Central memory CD8-positive, alpha-beta T cell (primary cell): ENCODE measurements at regions not wholly inside any gene's neighbourhood (a gene's known extent, or its start where the extent isn't known, plus 50 kb on each side); places are given as distances from the start of the nearest gene placed in this dataset.
"Not testable (repeated sequence)": the region's sequence is repeated elsewhere in the genome, so short reads cannot be mapped to it uniquely, and the experiment has no call there.

ENCODE experiments used
- ATAC-seq: fragments of 150-1000 bp; cut with Tn5 transposase; replicated peaks from 2 replicates; pipeline ENCODE4 v1.10.0; 2022; ENCODE audit warnings: mild to moderate bottlenecking, moderate FRiP score, moderate number of reproducible peaks; ENCODE audit not compliant: poor library complexity, severe bottlenecking; ENCODE audit errors: extremely low read depth
- DNase-seq, 2 donors: peaks; one replicate each; pipeline ENCODE4 v3.0.0; 2021; ENCODE audit warnings: low spot score in 2 of 2
- H3K27ac Mint-ChIP-seq: one replicate; pipeline ENCODE4 v1.8.0; 2022; ENCODE audit warnings: low read depth, mild to moderate bottlenecking, moderate library complexity, mixed read lengths
- H3K27me3 Mint-ChIP-seq: one replicate; pipeline ENCODE4 v1.8.0; 2022; ENCODE audit warnings: mixed read lengths
- H3K36me3 Mint-ChIP-seq: one replicate; pipeline ENCODE4 v1.8.0; 2022; ENCODE audit warnings: mild to moderate bottlenecking, moderate library complexity, mixed read lengths; ENCODE audit not compliant: insufficient read depth
- H3K4me1 Mint-ChIP-seq: one replicate; pipeline ENCODE4 v1.8.0; 2022; ENCODE audit warnings: mixed read lengths
- H3K4me3 Mint-ChIP-seq: one replicate; pipeline ENCODE4 v1.8.0; 2022; ENCODE audit warnings: mild to moderate bottlenecking, moderate library complexity, mixed read lengths
- H3K9me3 Mint-ChIP-seq: one replicate; pipeline ENCODE4 v1.8.0; 2022; ENCODE audit warnings: mixed read lengths

DNA sequence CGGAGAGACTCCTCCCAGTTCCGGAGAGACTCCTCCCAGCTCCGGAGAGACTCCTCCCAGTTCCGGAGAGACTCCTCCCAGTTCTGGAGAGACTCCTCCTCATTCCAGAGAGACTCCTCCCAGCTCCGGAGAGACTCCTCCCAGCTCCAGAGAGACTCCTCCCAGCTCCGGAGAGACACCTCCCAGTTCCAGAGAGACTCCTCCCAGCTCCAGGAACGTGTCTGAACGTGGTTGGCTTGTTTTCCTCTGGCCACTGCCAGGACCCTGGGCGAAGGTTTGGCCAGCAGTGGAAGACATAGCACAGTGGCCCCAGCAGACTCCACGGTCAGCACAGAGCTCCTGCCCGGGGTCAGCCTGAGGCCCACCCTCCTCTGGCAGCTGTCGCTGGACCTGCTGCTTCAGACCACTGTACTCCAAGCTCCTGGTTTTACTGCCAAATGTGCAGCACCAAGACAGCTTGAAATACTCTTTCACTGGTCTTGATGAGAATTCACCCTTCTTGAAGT, 122.3 kb upstream of the AFDN start:
- Mint-ChIP-seq H3K36me3 (peaks cover 2% of the 10 kb centered on the region), H3K9me3 (no peaks in the 10 kb centered on the region), H3K4me3 (no peak overlapping the region), H3K27me3 (peaks cover 40% of the 10 kb centered on the region), H3K27ac (no peak overlapping the region), H3K4me1 (peaks cover 21% of the 10 kb centered on the region)
- ATAC-seq (no peak), DNase-seq (no peak)

DNA sequence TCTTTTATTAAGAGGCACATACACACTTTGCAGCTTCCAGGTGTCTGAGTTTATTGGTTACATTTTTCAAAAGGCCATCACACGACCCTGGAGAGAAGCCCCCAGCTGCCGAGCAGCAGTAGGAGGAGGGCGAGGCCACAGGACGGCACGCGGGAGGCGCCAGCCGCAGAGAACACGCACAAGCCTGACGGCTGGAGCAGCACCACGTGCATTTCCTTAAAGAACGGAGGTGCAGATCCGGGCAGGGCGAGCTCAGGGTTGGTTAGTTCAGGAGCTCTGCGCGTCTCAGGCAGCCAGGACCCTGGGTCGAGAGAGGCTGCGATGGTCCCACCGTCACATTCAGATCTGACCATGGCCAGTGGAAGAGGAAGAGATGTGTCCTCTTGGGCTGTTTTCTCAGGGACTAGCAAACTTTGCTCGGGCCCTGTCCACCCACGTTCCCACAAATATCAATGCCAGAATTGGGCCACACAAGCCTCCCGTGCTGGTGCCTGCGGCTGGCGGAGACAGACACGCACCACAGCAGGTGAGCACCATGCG, 121.4 kb upstream of the AFDN start:
- Mint-ChIP-seq H3K27ac (no peak overlapping the region), H3K4me3 (no peak overlapping the region), H3K27me3 (peaks cover 40% of the 10 kb centered on the region), H3K36me3 (peaks cover 2% of the 10 kb centered on the region), H3K9me3 (no peaks in the 10 kb centered on the region), H3K4me1 (peaks cover 21% of the 10 kb centered on the region)
- DNase-seq (no peak), ATAC-seq (no peak)

GRCh38 chr6:167706313-167707109, 120.2 kb upstream of the AFDN start:
- H3K4me1 Mint-ChIP-seq = peaks cover 21% of the 10 kb centered on the region
- H3K27me3 Mint-ChIP-seq = peaks cover 44% of the 10 kb centered on the region
- no peaks in the 10 kb centered on the region for H3K9me3 Mint-ChIP-seq
- ATAC-seq (peak; percentile 66), DNase-seq (peak in 1 of 2 donors; percentile 30)
- peak overlapping the region; percentile 36 for H3K4me3 Mint-ChIP-seq
- H3K27ac Mint-ChIP-seq = peak overlapping the region; percentile 57
- peaks cover 2% of the 10 kb centered on the region for H3K36me3 Mint-ChIP-seq

DNA sequence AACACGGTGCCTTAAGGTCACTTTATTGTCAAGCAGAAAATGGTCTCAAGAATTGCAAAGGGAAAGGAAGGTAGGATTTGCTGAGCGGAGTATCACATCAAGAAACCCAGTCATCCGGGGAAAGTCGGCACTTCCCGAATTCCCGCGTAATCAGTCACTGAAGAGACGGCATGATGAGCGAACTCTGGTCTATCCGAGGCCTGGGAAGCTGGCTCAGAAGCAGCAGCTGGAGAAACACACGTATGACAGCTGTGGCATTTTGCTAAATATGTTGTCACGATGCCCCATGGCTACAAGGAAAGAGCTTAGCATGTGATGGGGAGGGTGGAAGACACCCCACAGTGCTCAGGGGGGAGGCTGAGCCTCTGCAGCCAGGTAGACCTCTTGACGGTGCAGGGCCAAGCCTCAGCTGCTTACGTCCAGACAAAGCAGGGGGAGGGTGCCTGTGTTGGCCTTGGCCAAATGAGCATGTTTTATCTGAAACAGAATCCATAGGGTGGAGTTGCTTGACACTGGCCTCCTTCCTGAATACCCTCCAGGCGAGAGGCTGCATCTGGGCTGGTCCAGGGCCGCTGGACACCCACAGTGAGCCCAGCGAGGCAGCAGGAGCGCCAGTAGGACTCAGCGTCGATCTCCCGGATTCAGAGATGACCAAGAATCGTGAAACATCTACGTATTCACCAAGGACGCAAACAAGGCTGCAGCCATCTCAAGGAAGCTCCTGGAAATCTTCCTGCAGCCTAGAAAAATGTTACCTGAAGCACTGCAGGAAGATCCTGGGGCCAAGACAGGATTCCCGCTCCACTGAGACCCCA, 118.8 kb upstream of the AFDN start:
- Mint-ChIP-seq H3K27me3 (peaks cover 56% of the 10 kb centered on the region), H3K4me3 (no peak overlapping the region), H3K9me3 (no peaks in the 10 kb centered on the region), H3K27ac (no peak overlapping the region), H3K4me1 (peaks cover 21% of the 10 kb centered on the region), H3K36me3 (peaks cover 4% of the 10 kb centered on the region)
- no peak for DNase-seq
- no peak for ATAC-seq

DNA sequence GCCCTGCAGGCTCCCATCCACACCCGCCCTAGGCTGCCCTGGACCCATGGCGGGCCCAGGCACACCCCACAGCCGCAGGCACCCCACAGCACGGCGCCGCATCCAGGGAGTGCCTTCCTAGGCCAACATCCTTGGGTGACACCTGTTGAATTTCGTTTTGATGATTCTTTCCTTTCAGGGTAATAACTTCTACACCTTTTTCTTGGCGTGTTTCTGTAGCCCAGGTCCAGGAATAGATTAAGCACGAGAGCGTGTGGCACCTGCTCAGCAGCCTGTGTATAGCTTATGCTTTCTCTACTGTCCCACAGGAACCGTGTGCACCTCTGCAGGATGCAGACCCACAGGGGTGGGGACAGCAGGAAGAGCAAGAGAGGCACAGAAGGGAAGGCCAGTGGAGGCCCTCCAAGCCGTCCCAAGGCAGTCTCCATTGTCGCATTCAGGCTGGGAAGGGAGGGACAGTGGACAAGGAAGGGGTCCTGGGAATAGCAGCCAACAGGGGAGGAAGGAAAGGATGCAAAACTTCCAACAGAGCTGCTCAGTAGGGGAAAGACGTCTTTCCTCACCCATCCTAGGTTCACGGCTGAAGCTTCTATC, 118.1 kb upstream of the AFDN start:
- Mint-ChIP-seq H3K4me1 (peaks cover 21% of the 10 kb centered on the region), H3K4me3 (no peak overlapping the region), H3K27ac (no peak overlapping the region), H3K27me3 (peaks cover 63% of the 10 kb centered on the region), H3K36me3 (peaks cover 4% of the 10 kb centered on the region), H3K9me3 (no peaks in the 10 kb centered on the region)
- no peak for ATAC-seq
- DNase-seq = no peak

DNA sequence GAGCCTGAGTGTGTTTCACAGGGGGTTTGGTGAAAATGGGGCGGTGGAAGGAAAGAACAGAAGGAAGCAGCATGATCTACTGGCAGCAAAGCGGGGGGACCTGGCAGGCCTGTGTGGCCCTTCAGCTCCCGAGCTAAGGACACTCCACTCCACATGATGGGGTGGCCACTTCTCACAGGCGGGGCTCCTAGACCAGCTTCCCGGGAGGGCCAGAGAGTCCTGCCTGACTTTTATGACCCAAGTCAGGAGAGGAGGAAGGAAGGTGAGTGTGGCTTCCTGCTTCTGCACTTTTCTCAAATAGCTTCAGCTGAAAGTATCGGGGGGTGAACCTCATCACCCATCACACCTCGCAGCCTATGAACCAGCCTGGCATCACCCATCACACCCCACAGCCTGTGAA, 117.5 kb upstream of the AFDN start:
- H3K27ac Mint-ChIP-seq = no peak overlapping the region
- no peak for DNase-seq
- no peak for ATAC-seq
- H3K27me3 Mint-ChIP-seq = peaks cover 69% of the 10 kb centered on the region
- H3K4me1 Mint-ChIP-seq = peaks cover 21% of the 10 kb centered on the region
- H3K36me3 Mint-ChIP-seq = peaks cover 4% of the 10 kb centered on the region
- no peak overlapping the region for H3K4me3 Mint-ChIP-seq
- H3K9me3 Mint-ChIP-seq = no peaks in the 10 kb centered on the region

DNA sequence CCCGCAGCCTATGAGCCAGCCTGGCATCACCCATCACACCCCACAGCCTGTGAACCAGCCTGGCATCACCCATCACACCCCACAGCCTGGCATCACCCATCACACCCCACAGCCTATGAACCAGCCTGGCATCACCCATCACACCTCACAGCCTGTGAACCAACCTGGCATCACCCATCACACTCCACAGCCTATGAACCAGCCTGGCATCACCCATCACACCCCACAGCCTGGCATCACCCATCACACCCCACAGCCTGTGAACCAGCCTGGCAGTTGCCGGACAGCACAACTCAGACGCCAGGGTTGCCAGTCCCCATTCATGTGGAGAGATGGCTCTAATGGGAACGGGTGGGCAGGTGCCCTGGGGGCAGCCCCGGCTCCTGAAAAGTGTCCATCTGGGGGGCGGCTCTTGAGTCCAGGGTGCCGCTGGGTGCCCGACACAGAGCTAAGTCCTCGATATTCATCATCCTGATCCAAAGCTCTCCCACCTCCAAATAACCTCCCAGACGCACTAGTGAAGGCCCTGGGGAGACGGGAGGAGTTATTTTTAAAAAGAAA, 116.9 kb upstream of the AFDN start:
- H3K9me3 Mint-ChIP-seq, DNase-seq, H3K36me3 Mint-ChIP-seq, H3K4me3 Mint-ChIP-seq, H3K27ac Mint-ChIP-seq, ATAC-seq: not testable (repeated sequence)
- Mint-ChIP-seq H3K27me3 (peaks cover 75% of the 10 kb centered on the region), H3K4me1 (peaks cover 18% of the 10 kb centered on the region)

GRCh38 chr6:167710363-167710920, 116.3 kb upstream of the AFDN start:
- ATAC-seq = no peak
- no peak overlapping the region for H3K27ac Mint-ChIP-seq
- H3K27me3 Mint-ChIP-seq = peaks cover 75% of the 10 kb centered on the region
- H3K4me1 Mint-ChIP-seq = peaks cover 16% of the 10 kb centered on the region
- no peaks in the 10 kb centered on the region for H3K9me3 Mint-ChIP-seq
- peaks cover 4% of the 10 kb centered on the region for H3K36me3 Mint-ChIP-seq
- H3K4me3 Mint-ChIP-seq = no peak overlapping the region
- DNase-seq = no peak

DNA sequence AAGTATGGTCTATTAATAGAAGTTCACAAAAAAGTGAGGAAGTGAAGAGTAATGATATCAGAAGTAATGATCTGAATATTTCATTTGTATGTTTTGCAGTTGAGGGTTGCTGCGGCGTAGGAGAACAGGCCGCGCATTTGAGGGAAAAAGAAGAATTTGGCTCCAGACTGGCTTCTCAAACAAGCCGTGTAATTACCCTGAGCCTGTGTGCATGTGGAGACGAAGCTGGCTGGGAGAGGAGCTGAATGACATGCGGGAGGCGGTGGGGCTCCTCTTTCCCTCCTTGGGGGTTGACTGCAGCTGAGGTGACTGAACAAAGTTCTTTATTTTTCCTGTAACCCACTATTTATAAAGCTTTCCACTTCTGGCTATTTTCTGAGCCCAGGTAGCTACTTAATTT, 115.5 kb upstream of the AFDN start:
- Mint-ChIP-seq H3K9me3 (no peaks in the 10 kb centered on the region), H3K36me3 (peaks cover 3% of the 10 kb centered on the region), H3K27ac (no peak overlapping the region), H3K4me1 (peaks cover 9% of the 10 kb centered on the region), H3K4me3 (no peak overlapping the region), H3K27me3 (peaks cover 75% of the 10 kb centered on the region)
- ATAC-seq (no peak), DNase-seq (no peak)

DNA sequence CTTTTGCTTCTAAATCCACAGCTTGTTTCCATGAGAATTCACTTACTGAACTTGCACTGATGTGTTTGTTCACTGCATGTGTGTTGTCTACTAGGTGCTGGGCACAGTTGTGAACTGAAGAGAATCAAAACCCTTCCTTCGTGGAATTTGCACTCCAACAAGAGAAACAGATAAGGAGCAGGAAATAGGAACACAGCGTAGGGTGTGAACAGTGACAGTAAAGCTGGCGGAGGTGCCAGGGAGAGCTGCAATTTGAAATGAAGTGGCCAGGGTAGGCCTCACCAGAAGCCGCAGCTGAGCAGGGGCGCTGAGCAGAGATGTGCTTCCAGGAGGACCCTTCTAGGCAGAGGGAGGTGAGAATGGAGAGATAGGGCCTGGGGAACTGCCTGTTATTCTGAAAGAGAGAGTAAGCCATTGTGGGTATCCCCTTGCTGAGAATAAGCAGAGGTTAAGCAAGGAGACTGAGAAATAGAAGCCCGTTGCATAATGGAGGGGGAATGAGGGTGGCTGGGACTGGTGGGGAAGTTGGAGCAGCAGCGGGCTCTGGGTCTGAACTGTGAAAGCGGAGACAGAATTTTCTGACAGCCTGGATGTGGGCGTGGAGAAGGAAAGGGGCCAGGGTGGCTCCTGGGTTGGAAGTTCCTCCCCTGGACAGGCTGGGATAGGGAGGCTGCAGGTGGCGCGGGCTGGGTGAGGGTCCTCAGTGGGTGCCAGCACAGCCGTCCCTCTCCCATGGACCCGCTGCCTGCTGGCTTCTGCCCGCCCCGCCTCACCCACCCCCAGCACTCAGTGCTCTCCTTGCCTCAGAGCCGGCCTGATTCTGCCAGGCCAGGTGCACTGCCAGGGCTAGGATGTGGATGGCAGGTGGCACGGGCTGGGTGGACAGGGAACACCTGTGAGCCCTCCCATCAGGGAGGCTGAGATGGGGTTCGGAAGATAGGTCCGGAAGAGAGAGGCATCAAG, 114.7 kb upstream of the AFDN start:
- peaks cover 74% of the 10 kb centered on the region for H3K27me3 Mint-ChIP-seq
- ATAC-seq = no peak
- H3K27ac Mint-ChIP-seq = no peak overlapping the region
- DNase-seq = no peak
- H3K36me3 Mint-ChIP-seq = peaks cover 2% of the 10 kb centered on the region
- H3K9me3 Mint-ChIP-seq = no peaks in the 10 kb centered on the region
- H3K4me3 Mint-ChIP-seq = no peak overlapping the region
- peaks cover 5% of the 10 kb centered on the region for H3K4me1 Mint-ChIP-seq

- no peaks in the 10 kb centered on the region for H3K9me3 Mint-ChIP-seq
- peaks cover 66% of the 10 kb centered on the region for H3K27me3 Mint-ChIP-seq
- no peak overlapping the region for H3K27ac Mint-ChIP-seq
- DNase-seq (no peak), ATAC-seq (no peak)
- peaks cover 2% of the 10 kb centered on the region for H3K36me3 Mint-ChIP-seq
- H3K4me1 Mint-ChIP-seq = peaks cover 5% of the 10 kb centered on the region
- no peak overlapping the region for H3K4me3 Mint-ChIP-seq
Observed at GRCh38 chr6:167712731-167713475, 113.8 kb upstream of the AFDN start.
